K562 (cell line): ENCODE measurements at regions not wholly inside any gene's neighbourhood (a gene's known extent, or its start where the extent isn't known, plus 50 kb on each side); places are given as distances from the start of the nearest gene placed in this dataset.

ENCODE experiments used
- MTF1 ChIP-seq: fragments of 250-450 bp; sonication (Bioruptor Pico); IDR thresholded peaks from 2 replicates; pipeline ENCODE4 v1.9.0; 2021; ENCODE audit warnings: moderate library complexity, mild to moderate bottlenecking, inconsistent platforms, borderline replicate concordance
- NEUROD1 ChIP-seq: fragments of 150-350 bp; IDR thresholded peaks from 2 replicates; pipeline ENCODE4 v1.6.1; 2014; ENCODE audit warnings: borderline replicate concordance, low read length, low read depth; ENCODE audit not compliant: partially characterized antibody
- YY1 ChIP-seq, 3 experiments: IDR thresholded peaks; 2 replicates each; pipeline ENCODE4 v1.6.1; 2011; ENCODE audit warnings: low read length in 2 of 3, mild to moderate bottlenecking in 2 of 3, moderate library complexity in 2 of 3, borderline replicate concordance in 1 of 3, control low read depth in 1 of 3, low read depth in 1 of 3; ENCODE audit not compliant: insufficient read depth in 3 of 3, insufficient replicate concordance in 2 of 3, control insufficient read depth in 1 of 3, insufficient read length in 1 of 3; ENCODE audit errors: extremely low read depth in 1 of 3
- ZNF311 ChIP-seq: fragments of 250-450 bp; sonication (Bioruptor Pico); IDR thresholded peaks from 2 replicates; pipeline ENCODE4 v1.4.0; 2020; ENCODE audit warnings: mild to moderate bottlenecking, moderate library complexity
- ZNF830 ChIP-seq: fragments of 250-450 bp; sonication (Bioruptor Pico); IDR thresholded peaks from 2 replicates; pipeline ENCODE4 v1.5.0; 2021; ENCODE audit warnings: mild to moderate bottlenecking
- TF ChIP-seq, protein P1 (sequence below), 2 experiments: fragments of 450-650 bp; formaldehyde crosslinking in 1 of 2; IDR thresholded peaks; 2 replicates each; pipeline versions ENCODE4 v1.4.0 to v1.6.1; 2014 to 2020; ENCODE audit warnings: mild to moderate bottlenecking in 2 of 2, borderline replicate concordance in 1 of 2, low read depth in 1 of 2

DNA sequence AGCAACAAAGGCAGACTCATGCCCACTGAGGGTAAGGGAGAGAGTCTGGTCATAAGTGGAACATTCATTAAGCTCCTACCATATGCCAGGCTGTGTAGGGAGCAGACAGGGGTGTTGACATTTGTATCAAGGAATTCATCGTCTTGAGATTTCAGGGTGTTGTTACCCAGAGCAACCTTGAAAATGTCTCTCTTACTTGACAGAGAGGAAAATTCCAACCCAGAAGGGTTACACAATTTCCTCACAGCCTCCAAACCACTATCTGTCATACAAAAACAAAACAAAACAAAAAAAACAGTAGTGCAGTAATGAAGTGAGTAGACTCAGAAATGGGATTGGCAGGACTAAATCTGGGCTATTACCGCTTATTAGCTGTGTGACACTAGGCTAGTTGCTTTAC is 113.2 kb downstream of the MIAT start:
- no peak for TF ChIP-seq MTF1 (CRISPR knock-in tag)
- TF ChIP-seq NEUROD1, result no peak
- no peak for TF ChIP-seq ZNF830 (CRISPR knock-in tag)
- TF ChIP-seq, protein P1, sequence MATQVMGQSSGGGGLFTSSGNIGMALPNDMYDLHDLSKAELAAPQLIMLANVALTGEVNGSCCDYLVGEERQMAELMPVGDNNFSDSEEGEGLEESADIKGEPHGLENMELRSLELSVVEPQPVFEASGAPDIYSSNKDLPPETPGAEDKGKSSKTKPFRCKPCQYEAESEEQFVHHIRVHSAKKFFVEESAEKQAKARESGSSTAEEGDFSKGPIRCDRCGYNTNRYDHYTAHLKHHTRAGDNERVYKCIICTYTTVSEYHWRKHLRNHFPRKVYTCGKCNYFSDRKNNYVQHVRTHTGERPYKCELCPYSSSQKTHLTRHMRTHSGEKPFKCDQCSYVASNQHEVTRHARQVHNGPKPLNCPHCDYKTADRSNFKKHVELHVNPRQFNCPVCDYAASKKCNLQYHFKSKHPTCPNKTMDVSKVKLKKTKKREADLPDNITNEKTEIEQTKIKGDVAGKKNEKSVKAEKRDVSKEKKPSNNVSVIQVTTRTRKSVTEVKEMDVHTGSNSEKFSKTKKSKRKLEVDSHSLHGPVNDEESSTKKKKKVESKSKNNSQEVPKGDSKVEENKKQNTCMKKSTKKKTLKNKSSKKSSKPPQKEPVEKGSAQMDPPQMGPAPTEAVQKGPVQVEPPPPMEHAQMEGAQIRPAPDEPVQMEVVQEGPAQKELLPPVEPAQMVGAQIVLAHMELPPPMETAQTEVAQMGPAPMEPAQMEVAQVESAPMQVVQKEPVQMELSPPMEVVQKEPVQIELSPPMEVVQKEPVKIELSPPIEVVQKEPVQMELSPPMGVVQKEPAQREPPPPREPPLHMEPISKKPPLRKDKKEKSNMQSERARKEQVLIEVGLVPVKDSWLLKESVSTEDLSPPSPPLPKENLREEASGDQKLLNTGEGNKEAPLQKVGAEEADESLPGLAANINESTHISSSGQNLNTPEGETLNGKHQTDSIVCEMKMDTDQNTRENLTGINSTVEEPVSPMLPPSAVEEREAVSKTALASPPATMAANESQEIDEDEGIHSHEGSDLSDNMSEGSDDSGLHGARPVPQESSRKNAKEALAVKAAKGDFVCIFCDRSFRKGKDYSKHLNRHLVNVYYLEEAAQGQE (IDR thresholded peaks at IDR 0.05; ENCODE audit: borderline replicate concordance), result no peak
- TF ChIP-seq, protein P1 (CRISPR knock-in tag; IDR thresholded peaks at IDR 0.05; ENCODE audit: low read depth), result no peak
- TF ChIP-seq ZNF311, result no peak
- TF ChIP-seq YY1 (IDR thresholded peaks at IDR 0.05; ENCODE audit: borderline replicate concordance in 1 of 3, control insufficient read depth in 1 of 3, extremely low read depth in 1 of 3, insufficient read depth in 3 of 3, insufficient read length in 1 of 3, insufficient replicate concordance in 2 of 3, low read depth in 1 of 3, low read length in 2 of 3), result no peak
